HUDEP-2 (cell line): ENCODE measurements at regions not wholly inside any gene's neighbourhood (a gene's known extent, or its start where the extent isn't known, plus 50 kb on each side); places are given as distances from the start of the nearest gene placed in this dataset.

Source experiments
- DNase-seq, 76 experiments: peaks; one replicate each; lab custom pipeline; 2025; ENCODE audit not compliant: unreplicated experiment in 76 of 76; lab: John Stamatoyannopoulos, UW

DNA sequence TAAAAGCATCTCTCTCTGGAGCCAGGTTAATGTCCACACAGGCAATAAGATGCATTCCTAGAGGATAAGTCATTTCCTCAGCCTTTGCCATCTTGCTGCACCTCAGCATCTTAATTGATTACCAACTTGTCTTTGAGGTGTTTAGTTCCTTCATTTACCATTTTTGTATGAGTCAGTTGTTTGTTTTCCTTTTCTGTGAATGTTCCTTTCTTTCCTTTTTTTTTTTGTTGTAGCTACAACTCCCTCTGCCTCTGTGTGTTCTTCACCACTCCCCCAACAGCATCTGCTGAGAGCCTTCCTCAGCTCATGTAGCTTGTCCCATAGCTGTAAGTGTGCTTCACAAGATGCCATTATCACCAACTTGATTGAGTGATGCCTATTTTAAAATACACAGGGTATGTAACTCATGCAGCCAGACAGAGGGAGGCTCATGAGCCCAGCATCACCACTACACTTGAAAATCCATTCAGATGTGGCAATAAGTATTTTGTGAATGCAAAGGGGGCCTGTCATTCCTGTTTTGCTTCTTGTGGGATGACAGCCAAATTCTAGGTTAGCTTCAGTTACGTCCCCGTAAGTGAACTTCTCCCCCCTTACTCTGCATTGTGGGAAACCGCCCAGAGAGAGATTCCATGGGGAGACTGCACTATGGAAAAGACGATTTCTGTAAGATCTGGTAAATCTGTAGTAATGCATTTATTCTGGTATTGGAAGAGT lies 315.9 kb upstream of the ZEB2 start:
- no peak for DNase-seq

DNA sequence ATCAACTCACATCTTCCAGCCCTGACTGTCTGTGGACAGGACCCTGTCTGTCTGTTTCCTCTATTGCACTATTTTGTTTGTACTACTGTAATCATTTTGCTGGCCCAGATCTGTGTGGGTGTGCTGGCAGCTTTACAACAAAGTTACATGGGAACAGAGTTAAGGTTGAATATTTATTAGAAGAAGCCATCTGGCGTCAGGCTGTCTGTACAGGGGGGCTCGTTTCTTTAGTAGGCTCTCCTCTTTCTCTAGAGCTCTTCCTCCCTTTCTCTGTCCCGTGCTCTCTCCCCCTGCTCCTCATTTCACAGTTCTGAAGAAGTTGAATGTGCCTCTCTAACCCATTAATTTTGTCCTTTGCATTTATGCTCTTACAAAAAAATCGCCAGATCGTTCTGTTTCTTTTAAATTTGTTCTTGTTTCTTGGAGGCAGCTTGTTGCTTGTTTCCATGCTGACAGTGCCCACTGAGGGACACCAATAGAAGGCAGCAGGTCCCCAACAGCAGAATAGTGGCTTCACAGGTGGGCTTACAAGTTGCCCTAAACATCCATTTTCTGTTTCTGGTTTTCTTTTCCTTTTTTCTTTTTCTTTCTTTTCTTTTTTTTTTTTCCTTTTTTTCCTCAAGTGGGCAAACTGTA lies 315.2 kb upstream of the ZEB2 start:
- no peak for DNase-seq

DNA sequence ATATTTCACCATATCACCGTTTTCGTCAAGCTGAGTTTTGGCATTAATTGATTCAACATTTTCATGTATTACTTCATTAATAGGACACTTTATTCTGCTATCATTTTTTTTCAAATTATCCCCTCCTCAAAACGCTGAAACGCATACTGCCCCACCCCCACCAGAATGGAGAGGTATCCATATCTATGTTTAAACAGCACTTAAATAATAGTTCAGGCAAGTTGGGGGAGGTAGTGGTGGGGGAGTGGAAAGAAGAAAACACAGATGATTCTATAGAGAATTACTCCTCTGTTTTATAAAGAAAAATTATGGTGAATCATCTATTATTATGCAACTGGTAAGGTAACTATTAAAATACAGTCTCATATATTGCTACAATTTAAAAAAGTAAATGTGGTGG lies 314.4 kb upstream of the ZEB2 start:
- DNase-seq, result no peak

DNA sequence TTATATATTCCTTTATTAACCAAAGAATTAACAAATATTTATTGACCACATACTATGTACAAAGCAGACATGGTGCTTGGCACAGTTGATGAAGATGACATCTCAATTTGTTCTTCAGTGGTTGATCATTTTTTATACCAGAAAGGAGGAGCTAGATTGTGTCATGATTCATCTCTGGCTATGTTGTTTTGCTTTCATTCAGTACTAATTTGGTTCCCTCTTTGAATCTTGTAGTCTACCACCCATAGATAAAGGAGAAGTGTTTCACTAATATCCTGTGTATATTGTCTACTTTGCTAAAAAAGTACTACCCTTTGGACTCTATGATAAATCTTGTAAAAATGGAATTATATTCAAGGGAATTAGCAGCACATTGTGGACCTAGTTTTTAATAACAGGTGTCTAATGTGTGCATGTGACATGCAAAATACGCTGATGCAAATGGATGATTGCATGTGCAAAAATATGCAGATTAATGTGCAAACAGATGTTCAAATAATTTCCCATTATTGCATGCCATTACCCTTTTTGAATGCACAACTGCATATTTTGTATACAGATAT lies 313.2 kb upstream of the ZEB2 start:
- no peak for DNase-seq

DNA sequence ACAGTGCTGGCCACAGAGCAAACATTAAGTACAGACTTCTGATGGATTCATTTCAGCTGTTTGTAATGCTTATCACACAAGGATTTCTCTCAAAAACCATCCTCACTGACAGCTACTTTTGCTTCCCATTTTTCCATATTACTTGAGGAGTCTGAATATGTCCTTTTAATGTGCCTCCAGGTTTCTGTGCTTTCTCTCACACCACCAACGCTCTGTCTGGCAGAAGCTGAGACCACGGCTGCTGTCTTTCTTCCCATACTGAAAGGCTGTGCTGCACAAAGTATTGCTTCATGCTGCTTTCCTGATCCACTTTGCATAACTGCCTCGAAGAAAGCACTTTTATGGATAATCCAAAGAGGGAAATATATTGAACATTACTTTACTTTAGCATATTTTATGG lies 312.1 kb upstream of the ZEB2 start:
- DNase-seq, result no peak

DNA sequence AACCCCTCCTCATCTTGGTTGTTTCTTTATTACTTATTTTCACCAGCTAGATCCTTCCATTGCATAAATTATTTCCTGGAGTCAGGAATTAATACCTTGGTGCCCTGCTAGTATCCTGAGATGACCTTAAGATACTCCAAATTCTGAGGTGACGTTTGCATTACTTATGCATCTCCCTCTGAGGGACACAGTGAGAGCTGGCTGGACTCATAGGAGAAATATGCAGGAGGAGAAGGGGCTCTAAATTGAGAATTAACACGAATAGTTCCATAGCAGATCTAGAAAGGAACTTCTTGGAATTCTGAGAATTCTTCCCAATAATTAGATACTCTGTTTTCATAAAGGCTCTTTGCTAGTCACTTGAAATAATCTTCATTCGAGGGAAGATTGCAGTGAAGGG lies 310.6 kb upstream of the ZEB2 start:
- no peak for DNase-seq

DNA sequence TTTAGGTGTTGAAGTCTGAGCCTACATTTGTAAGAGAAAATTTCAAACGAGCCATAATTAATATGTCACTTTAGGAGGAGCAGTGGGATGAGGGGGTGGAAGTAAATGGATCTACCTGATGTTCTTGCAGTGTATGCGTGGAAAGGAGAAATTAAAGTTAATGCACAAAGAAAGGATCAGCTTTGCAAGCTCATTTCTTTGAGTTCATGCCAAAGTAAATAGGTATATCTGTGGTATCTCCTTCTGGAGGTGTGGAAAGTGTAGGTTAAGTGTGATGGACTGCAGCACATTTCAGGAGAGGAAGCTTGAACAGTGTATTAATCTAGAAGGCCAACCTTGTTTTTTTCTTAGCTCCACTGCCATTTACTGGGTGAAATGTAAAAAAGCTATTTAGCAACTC lies 307.5 kb upstream of the ZEB2 start:
- no peak for DNase-seq

DNA sequence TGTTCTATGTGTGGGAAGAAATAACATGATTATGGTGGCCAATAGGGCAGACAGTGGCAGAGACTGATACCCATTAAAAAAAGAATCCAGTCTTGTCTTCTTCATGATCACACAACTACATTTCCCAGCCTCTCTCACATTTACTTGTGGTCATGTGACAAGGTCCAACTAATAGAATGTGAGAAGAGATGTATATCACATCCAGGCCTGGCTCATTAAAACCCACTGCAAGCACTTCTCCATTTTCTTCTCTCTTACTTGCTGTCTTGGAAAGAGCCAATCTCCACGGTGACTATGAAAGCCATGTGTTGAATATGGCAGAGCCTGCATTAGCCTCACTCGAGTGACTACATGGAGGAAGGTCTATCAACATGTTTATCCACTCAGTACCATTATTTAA lies 306.2 kb upstream of the ZEB2 start:
- no peak for DNase-seq

DNA sequence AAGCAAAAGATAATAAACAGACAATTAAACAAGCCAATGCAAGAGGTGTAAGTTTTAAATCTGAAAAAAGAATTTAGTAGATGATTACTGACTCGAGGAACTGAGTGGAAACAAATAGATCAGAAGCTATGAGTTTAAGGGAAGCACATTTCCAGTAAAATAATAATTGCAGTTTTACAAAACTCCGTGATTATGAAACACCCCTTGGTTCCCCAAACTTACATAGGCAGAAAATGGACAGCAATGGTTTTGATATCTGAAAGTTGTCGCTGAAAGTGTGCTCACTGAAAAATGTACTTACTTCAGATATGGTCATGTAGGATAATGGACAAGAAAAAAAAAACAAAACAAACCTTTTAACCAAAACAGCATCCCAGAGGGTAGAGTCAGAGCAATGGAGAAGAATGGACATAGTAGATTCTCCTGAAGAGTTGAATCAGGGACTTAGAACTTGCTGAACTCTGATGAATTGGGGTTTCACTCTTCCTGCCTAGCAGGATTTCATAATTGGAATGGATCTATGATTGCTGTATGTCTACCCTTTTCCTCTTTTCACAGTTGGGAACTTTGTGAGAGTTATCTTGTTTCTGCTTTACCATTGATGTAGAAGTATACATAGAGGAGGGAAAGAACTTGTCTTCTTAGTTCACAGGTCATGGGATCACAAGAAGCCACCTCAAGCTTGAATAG lies 305.6 kb upstream of the ZEB2 start:
- DNase-seq, result no peak

DNA sequence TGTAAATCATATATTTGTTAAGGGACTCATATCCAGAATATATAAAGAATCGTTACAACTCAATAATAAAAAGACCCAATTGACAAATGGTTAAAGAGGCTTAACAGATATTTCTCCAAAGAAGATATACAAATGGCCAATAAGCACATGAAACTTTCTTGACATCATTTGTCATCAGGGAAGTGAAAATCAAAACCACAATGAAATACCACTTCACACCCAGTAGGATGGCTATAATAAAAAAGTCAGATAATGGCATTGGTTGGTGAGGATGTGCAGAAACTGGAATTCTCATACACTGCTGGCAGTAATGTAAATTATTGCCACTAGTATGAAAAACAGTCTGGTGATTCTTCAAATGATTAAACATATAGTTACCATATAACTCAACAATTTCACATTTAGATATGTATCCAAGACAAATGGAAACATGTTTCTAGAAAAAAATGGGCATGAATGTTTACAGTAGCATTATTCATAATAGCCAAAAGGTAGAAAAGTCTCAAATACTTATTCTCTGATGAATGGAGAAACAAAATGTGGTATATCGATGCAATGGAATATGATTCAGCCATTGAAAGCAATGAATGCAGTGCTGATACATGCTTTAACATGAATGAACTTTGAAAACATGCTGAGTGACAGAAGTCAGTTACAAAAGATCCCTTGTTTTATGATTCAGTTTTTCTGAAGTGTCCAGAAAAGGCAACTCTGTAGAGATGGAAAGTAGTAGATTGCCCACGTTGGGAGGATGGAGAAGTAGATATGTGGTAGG lies 304.6 kb upstream of the ZEB2 start:
- DNase-seq, result no peak

DNA sequence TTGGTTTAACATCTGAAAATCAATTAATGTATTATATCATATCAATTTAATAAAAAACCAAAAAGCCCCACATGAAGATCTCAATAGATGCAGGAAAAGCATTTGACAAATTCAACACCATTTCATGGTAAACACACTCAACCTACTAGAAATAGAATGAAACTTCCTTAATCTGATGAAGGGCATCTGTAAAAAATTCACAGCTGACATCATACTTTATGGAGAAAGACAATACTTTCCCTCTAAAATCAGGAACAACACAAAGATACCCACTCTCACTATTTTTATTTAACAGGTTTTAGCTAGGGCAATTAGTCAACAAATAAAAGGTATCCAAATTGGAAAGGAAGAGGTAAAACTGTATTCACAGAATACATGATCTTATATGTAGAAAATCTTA lies 303.0 kb upstream of the ZEB2 start:
- no peak for DNase-seq

DNA sequence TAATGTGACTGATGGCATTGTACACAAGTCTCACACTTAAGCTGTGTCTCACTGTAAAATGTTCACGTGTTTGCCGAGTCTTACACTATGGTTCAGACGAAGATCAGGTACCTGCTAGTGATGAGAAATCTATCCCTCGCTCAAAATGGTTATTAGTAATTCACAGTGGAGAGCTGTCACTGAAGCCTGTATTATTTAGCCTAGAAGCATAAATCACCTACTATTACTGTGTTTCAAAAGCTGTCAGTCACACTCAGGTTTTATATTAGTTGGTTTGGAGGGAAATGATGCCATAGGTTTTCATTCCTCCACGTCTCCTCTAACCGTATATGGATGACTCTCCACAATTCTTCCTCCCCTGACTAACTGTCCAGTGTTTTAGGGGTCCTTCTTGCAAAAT lies 292.4 kb upstream of the ZEB2 start:
- no peak for DNase-seq

DNA sequence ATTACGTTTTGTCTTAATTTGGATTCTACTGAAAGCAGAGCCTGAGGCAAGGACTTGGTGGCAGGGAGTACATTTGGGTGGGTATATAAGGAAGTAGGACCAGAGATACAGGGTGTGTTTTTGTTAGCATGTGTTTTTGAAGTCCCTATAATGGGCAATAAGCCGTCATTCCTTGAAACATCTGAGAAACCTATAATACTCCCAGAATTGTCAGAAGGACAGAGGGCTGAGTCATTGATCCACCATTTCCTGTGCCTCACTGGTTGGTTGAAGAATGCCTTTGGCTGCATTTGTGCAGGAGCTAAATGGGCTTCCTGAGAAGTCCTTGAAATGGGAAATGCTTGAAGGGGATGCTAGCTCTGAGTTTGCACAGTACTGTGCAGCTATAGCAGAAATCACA lies 281.8 kb upstream of the ZEB2 start:
- DNase-seq, result no peak

DNA sequence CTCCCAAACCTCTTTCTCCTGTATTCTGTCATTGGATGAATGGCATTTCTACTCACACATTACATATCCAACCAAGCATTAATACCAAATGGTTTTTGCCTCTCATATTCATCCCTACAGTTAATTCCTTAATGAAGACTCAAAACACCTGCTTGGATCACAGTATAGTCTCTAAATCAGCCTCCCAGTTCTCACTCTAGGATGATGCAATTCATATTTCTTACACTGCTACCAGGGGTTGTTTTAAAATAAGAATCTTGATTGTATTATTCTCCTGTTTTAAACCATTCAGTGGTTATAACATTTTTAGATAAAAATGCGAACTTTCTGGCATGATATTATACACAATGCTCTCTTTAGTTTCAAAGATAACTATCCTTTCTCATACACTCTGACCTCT lies 281.4 kb upstream of the ZEB2 start:
- DNase-seq, result no peak

DNA sequence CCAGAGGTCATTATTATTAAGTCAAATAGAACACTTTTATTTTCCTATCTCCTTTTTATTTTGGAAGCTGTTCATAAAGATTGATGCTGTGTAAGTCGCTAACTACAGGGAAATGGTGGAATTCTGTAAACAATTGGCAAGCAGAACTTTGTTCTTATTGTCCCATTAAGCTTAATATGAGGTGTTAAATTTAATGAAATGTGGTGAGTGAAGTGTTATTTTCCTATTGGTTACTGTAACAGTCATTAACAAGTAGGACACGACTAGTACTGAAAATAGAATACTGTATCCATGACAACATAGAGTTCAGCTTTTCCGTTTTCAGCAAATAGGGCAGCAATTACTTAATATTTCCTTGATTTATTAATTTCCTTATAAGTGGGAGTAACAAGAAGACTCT lies 279.1 kb upstream of the ZEB2 start:
- DNase-seq, result no peak

DNA sequence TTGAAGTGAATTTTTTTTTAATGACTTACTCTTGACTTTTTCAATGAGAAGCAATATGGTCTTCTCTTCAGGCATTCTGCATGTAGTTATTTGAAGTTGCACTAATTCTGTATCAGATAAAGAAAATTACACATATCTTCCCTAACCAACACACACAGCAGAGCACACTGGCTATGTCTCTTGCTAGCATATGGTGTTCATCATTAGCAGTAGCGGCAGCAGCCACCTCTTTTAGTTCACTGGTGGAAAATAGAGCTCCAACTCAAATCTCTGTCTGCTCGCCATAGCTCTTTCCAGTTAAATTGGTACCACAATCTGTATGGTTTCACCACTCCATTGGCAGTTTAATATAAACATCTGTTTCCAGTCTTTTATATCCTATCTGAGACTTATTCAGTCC lies 278.1 kb upstream of the ZEB2 start:
- DNase-seq, result no peak

DNA sequence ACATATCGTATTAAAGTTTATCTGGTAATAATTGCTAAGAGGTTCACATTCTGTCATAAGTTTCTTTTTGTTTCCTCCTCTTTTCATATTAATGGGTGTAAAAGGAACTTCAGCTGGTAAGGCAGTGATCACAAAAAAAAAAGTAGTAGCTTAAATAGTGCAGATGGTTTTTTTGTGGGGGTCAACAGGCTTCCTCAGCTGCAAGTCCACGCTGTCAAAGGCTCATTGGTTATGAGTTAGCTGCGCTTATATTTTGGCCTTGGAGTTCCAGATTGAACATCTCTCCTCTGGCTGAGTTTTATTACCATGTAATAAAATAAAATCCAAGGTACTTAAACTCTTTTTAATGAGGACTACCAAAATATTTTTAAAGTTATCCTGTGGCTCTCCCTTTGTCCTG lies 277.0 kb upstream of the ZEB2 start:
- no peak for DNase-seq

DNA sequence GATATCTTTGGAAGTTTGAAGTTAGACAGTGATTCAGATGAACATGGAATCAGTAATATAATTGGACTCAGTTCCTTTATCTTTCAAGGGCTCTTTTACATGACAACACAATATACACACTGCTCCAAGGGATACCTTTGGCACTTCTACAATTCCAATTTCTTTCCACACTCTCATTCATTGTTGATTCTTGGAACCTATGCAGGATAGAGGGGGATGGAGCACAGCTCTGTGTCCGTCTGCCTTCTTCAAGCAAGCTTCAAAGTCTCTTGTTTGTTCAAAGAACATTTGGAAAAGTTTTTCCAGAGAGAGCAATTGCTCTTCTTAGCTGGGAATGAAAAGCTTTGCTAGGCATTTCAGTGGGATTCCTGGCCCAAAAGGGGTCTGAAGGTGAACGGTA lies 276.2 kb upstream of the ZEB2 start:
- no peak for DNase-seq

DNA sequence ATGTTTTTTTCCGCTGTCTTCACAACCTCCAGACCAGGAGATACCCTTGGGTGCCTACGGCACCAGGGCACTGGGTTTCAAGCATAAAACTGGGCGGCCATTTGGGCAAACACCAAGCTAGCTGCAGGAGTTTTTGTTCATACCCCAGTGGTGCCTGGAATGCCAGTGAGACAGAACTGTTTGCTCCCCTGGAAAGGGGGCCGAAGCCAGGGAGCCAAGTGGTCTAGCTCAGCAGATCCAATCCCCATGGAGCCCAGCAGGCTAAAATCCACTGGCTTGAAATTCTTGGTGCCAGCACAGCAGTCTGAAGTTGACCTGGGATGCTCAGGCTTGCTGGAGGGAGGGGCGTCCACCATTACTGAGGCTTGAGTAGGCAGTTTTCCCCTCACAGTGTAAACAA lies 265.3 kb upstream of the ZEB2 start:
- no peak for DNase-seq

DNA sequence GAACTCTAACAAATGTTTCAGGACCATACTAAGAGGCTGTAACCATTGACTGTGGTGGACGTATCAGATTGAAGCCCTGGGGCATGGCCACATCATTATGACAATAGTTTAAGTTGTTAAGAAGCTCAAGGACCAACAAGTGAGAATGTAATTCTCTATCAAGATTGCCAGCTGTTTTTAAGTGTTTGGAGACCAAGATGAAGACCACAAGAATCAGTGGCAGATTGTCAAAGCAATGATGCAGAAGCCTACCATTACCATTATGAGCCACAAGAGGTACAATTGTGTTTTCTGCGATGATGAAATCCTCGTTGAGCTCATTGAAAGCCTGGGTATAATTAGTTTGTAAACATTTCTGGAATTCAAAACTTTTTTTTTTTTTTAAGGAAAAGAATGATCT lies 261.1 kb upstream of the ZEB2 start:
- no peak for DNase-seq

DNA sequence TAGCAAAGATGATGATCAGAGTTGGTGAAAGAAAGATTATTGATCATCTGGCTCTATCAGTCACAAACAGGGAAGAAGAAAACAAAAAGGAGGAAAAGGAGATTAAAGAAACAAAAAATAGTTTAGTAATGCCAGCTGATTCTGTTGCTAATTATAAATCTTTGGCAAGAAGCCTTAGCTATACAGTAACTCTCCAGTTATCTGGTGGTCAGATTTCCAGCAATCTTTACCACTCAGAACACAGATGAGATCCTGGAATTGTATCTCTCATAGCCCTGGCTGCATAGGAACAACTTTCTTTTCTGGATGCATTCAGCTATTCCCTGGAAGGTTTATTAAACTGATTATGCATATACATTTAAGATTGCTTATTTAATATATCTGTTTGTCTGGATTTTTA lies 256.8 kb upstream of the ZEB2 start:
- no peak for DNase-seq
